H1 (cell line): ENCODE measurements at regions not wholly inside any gene's neighbourhood (a gene's known extent, or its start where the extent isn't known, plus 50 kb on each side); places are given as distances from the start of the nearest gene placed in this dataset.

Experiments
- CTCF ChIA-PET: fragments of 300-600 bp; sonication (Branson Sonifier 250); formaldehyde crosslinking; loops from one replicate; lab custom pipeline; 2021; ENCODE audit not compliant: partially characterized antibody; lab: Charles Lee
- POLR2A ChIA-PET: fragments of 300-600 bp; sonication (Branson Sonifier 250); formaldehyde crosslinking; loops from one replicate; lab custom pipeline; 2021; ENCODE audit warnings: inconsistent platforms; ENCODE audit not compliant: partially characterized antibody; lab: Charles Lee
- DNase-seq, 2 experiments: peaks; one replicate each; pipeline versions ENCODE4 v3.0.0 to v3.0.0-alpha.2; 2010 to 2022; ENCODE audit warnings: low spot score in 2 of 2, low read depth in 1 of 2, mixed read lengths in 1 of 2
- FAIRE-seq: peaks from 2 replicates; lab custom pipeline; 2011; peaks lifted over from hg19 to GRCh38; lab: Jason Lieb, UNC
- H2AFZ ChIP-seq: 2 replicates; pipeline ENCODE4 v1.8.1; 2012; ENCODE audit warnings: low read length, inconsistent platforms
- H2AK5ac ChIP-seq: 2 replicates; pipeline ENCODE4 v1.6.1; 2013; ENCODE audit warnings: low read depth, low read length
- H2BK120ac ChIP-seq: replicated peaks from 2 replicates; pipeline ENCODE3; 2013; ENCODE audit warnings: low read depth, low read length, inconsistent platforms
- H2BK12ac ChIP-seq: 2 replicates; pipeline ENCODE4 v1.6.1; 2013; ENCODE audit warnings: low read depth, low read length
- H2BK15ac ChIP-seq: 2 replicates; pipeline ENCODE4 v1.6.1; 2013; ENCODE audit warnings: low read length
- H2BK20ac ChIP-seq: 2 replicates; pipeline ENCODE4 v1.6.1; 2013; ENCODE audit warnings: low read length
- H2BK5ac ChIP-seq: 2 replicates; pipeline ENCODE4 v1.6.1; 2013; ENCODE audit warnings: low read depth, low read length
- H3K14ac ChIP-seq: 2 replicates; pipeline ENCODE4 v1.6.1; 2013; ENCODE audit warnings: inconsistent platforms; ENCODE audit not compliant: insufficient read length
- H3K18ac ChIP-seq: 2 replicates; pipeline ENCODE4 v1.6.1; 2013; ENCODE audit warnings: low read length; ENCODE audit errors: extremely low read depth
- H3K23ac ChIP-seq: 2 replicates; pipeline ENCODE4 v1.6.1; 2013; ENCODE audit warnings: inconsistent platforms; ENCODE audit not compliant: insufficient read length
- H3K23me2 ChIP-seq: 2 replicates; pipeline ENCODE4 v1.6.1; 2013; ENCODE audit warnings: low read depth, low read length
- H3K27ac ChIP-seq: 2 replicates; pipeline ENCODE4 v1.6.1; 2011; ENCODE audit warnings: low read depth, low read length, inconsistent platforms
- H3K27me3 ChIP-seq, 4 experiments: replicated peaks in 1 of 4; 1 replicate in 1 of 4; 2 replicates in 3 of 4; pipeline versions ENCODE4 v1.6.1 to v1.8.1; 2011 to 2013; ENCODE audit warnings: low read length in 3 of 4, mild to moderate bottlenecking in 3 of 4, inconsistent platforms in 2 of 4, mixed read lengths in 2 of 4, moderate library complexity in 1 of 4; ENCODE audit not compliant: control insufficient read depth in 3 of 4, insufficient read depth in 3 of 4; ENCODE audit errors: extremely low read depth in 1 of 4
- H3K36me3 ChIP-seq, 4 experiments: 2 replicates each; pipeline versions ENCODE4 v1.6.1 to v1.8.1; 2011 to 2013; ENCODE audit warnings: mild to moderate bottlenecking in 4 of 4, low read length in 3 of 4, moderate library complexity in 2 of 4, control low read depth in 1 of 4, inconsistent platforms in 1 of 4; ENCODE audit not compliant: insufficient read depth in 4 of 4, control insufficient read depth in 2 of 4
- H3K4ac ChIP-seq: replicated peaks from 2 replicates; pipeline ENCODE3; 2013; ENCODE audit warnings: low read length, low read depth, mixed read lengths, inconsistent platforms; ENCODE audit not compliant: insufficient read length
- H3K4me1 ChIP-seq, 4 experiments: replicated peaks in 1 of 4; 1 replicate in 1 of 4; 2 replicates in 3 of 4; pipeline versions ENCODE4 v1.6.1 to v1.8.1; 2011 to 2013; ENCODE audit warnings: low read length in 3 of 4, inconsistent platforms in 2 of 4, mixed read lengths in 1 of 4; ENCODE audit not compliant: insufficient read depth in 4 of 4, control insufficient read depth in 3 of 4
- H3K4me2 ChIP-seq, 2 experiments: 2 replicates each; pipeline versions ENCODE4 v1.6.1 to v1.8.1; 2011 to 2013; ENCODE audit warnings: low read depth in 2 of 2, low read length in 2 of 2, control low read depth in 1 of 2, inconsistent platforms in 1 of 2, mild to moderate bottlenecking in 1 of 2; ENCODE audit not compliant: insufficient read depth in 1 of 2
- H3K4me3 ChIP-seq, 4 experiments: fragments of 200-600, 300-600 bp in 1 of 4; sonication (generic), shearing (Covaris generic), sonication (Bioruptor Twin) in 1 of 4; 2 replicates each; pipeline versions ENCODE4 v1.5.1 to v1.8.1; 2011 to 2016; ENCODE audit warnings: low read length in 4 of 4, low read depth in 3 of 4, control low read depth in 2 of 4, inconsistent platforms in 2 of 4, mild to moderate bottlenecking in 2 of 4, mixed read lengths in 1 of 4, moderate library complexity in 1 of 4; ENCODE audit not compliant: insufficient read depth in 2 of 4; ENCODE audit errors: extremely low read depth in 1 of 4
- H3K56ac ChIP-seq: replicated peaks from 2 replicates; pipeline ENCODE3; 2013; ENCODE audit warnings: low read depth, mild to moderate bottlenecking, mixed read lengths, low read length, inconsistent platforms; ENCODE audit not compliant: insufficient read length
- H3K79me1 ChIP-seq: 2 replicates; pipeline ENCODE4 v1.6.1; 2013; ENCODE audit warnings: low read depth, low read length, control low read depth
- H3K79me2 ChIP-seq, 2 experiments: 2 replicates each; pipeline versions ENCODE4 v1.6.1 to v1.8.1; 2012 to 2013; ENCODE audit warnings: low read length in 2 of 2, mild to moderate bottlenecking in 2 of 2, inconsistent platforms in 1 of 2; ENCODE audit not compliant: insufficient read depth in 2 of 2, control insufficient read depth in 1 of 2
- H3K9ac ChIP-seq, 4 experiments: replicated peaks in 1 of 4; 1 replicate in 1 of 4; 2 replicates in 3 of 4; pipeline versions ENCODE4 v1.6.1 to v1.8.1; 2011 to 2013; ENCODE audit warnings: low read depth in 3 of 4, low read length in 3 of 4, control low read depth in 2 of 4, mild to moderate bottlenecking in 2 of 4, moderate library complexity in 2 of 4, inconsistent platforms in 1 of 4; ENCODE audit errors: extremely low read depth in 1 of 4
- H3K9me3 ChIP-seq, 2 experiments: 2 replicates each; pipeline versions ENCODE4 v1.6.1 to v1.8.1; 2012 to 2013; ENCODE audit warnings: mild to moderate bottlenecking in 2 of 2, moderate library complexity in 2 of 2, control low read depth in 1 of 2, inconsistent platforms in 1 of 2, low read depth in 1 of 2, low read length in 1 of 2, mixed read lengths in 1 of 2; ENCODE audit not compliant: insufficient read depth in 2 of 2
- H4K20me1 ChIP-seq, 2 experiments: replicated peaks in 1 of 2; 2 replicates each; pipeline versions ENCODE3 to v1.8.1; 2011 to 2013; ENCODE audit warnings: inconsistent platforms in 2 of 2, low read length in 2 of 2, mild to moderate bottlenecking in 1 of 2; ENCODE audit not compliant: insufficient read depth in 2 of 2, control insufficient read depth in 1 of 2
- H4K5ac ChIP-seq: 2 replicates; pipeline ENCODE4 v1.6.1; 2013; ENCODE audit warnings: low read length, low read depth, mixed read lengths, inconsistent platforms; ENCODE audit not compliant: insufficient read length
- H4K8ac ChIP-seq: 2 replicates; pipeline ENCODE4 v1.8.0; 2013; ENCODE audit warnings: mild to moderate bottlenecking, moderate library complexity, low read length, inconsistent platforms; ENCODE audit not compliant: insufficient read depth; ENCODE audit errors: extremely low read depth
- H4K91ac ChIP-seq: replicated peaks from 2 replicates; pipeline ENCODE3; 2013; ENCODE audit warnings: low read length, mixed read lengths, inconsistent platforms; ENCODE audit not compliant: insufficient read length
- CREB1 ChIP-seq: IDR thresholded peaks from 2 replicates; pipeline ENCODE4 v1.6.1; 2012; ENCODE audit warnings: inconsistent platforms
- EP300 ChIP-seq, 2 experiments: IDR thresholded peaks; 1 replicate in 1 of 2; 2 replicates in 1 of 2; pipeline ENCODE4 v1.6.1; 2011 to 2012; ENCODE audit warnings: low read depth in 2 of 2, low read length in 2 of 2, mild to moderate bottlenecking in 2 of 2, borderline replicate concordance in 1 of 2, inconsistent platforms in 1 of 2, moderate library complexity in 1 of 2
- JUN ChIP-seq: IDR thresholded peaks from 2 replicates; pipeline ENCODE4 v1.6.1; 2011; ENCODE audit warnings: low read depth, mild to moderate bottlenecking, improper control_type of control experiment, low read length
- KDM4A ChIP-seq: IDR thresholded peaks from one replicate; pipeline ENCODE4 v1.7.1; 2012; ENCODE audit warnings: low read depth, mild to moderate bottlenecking, moderate library complexity, low read length, inconsistent platforms; ENCODE audit not compliant: severe bottlenecking
- MAX ChIP-seq: IDR thresholded peaks from 2 replicates; pipeline ENCODE4 v1.6.1; 2012; ENCODE audit warnings: inconsistent platforms
- NANOG ChIP-seq: IDR thresholded peaks from 2 replicates; pipeline ENCODE4 v1.6.1; 2011; ENCODE audit warnings: low read length, low read depth, mild to moderate bottlenecking, inconsistent platforms; ENCODE audit not compliant: insufficient read depth, poor library complexity, severe bottlenecking
- RNF2 ChIP-seq: fragments of 200-900, 300-1000 bp; sonication (generic); IDR thresholded peaks from 2 replicates; pipeline ENCODE4 v1.7.1; 2016; ENCODE audit warnings: borderline replicate concordance, low read depth, mild to moderate bottlenecking, antibody characterized with exemption, low read length; ENCODE audit not compliant: poor library complexity, severe bottlenecking; ENCODE audit errors: missing control alignments
- SIN3A ChIP-seq, 2 experiments: IDR thresholded peaks in 1 of 2; conservative IDR thresholded peaks in 1 of 2; 2 replicates each; pipeline ENCODE4 v1.6.1; 2011 to 2012; ENCODE audit warnings: low read length in 2 of 2, improper control_type of control experiment in 1 of 2, low read depth in 1 of 2, mild to moderate bottlenecking in 1 of 2
- SP2 ChIP-seq: IDR thresholded peaks from 2 replicates; pipeline ENCODE4 v1.6.1; 2012; ENCODE audit warnings: mild to moderate bottlenecking, low read length, inconsistent platforms
- SRF ChIP-seq: IDR thresholded peaks from 2 replicates; pipeline ENCODE4 v1.6.1; 2011; ENCODE audit warnings: mild to moderate bottlenecking, low read depth, low read length, moderate library complexity
- TCF12 ChIP-seq: IDR thresholded peaks from 2 replicates; pipeline ENCODE4 v1.6.1; 2011; ENCODE audit warnings: low read depth, mild to moderate bottlenecking, low read length
- USF2 ChIP-seq: IDR thresholded peaks from 2 replicates; pipeline ENCODE4 v1.6.1; 2011; ENCODE audit warnings: low read length, improper control_type of control experiment
- WGBS, 2 experiments: shearing (Covaris generic) in 1 of 2; methylation state at CpG; one replicate each; pipeline versions ENCODE4 v1.1.6 to v1.1.7; 2013 to 2015; ENCODE audit warnings: low lambda C conversion rate in 2 of 2, mixed read lengths in 2 of 2, inconsistent platforms in 1 of 2, low coverage in 1 of 2, missing lambda C conversion rate in 1 of 2; ENCODE audit not compliant: insufficient replicate concordance in 2 of 2, insufficient coverage in 1 of 2, insufficient read length in 1 of 2; ENCODE audit errors: extremely low coverage in 1 of 2, missing lambda C conversion rate in 1 of 2; 5-methylcytosine and 5-hydroxymethylcytosine counted together

- peaks cover 5 to 13% (median 7%) of the 10 kb centered on the region in 4 experiments for H3K4me1 ChIP-seq
- H3K27ac ChIP-seq: no peak overlapping the region
- no peak for DNase-seq
- no peak overlapping the region; the same call in 1 of the 2 replicates for H3K18ac ChIP-seq
- no peak overlapping the region for H3K4ac ChIP-seq
- H3K56ac ChIP-seq: no peak overlapping the region
- H4K8ac ChIP-seq: no peak overlapping the region; the same call in 1 of the 2 replicates
- H3K4me2 ChIP-seq: no peak overlapping the region
- ChIA-PET CTCF (interaction anchor here (0.7 to 1.5 kb wide), 5 partner anchors 9 to 206 kb away, joined by 3 to 6 read pairs (median 4); no protein-coding TSS in a partner anchor), POLR2A (no interaction called here)
- no peak for FAIRE-seq
- H4K91ac ChIP-seq: no peak overlapping the region
- H3K14ac ChIP-seq: no peak overlapping the region
- 81% methylated on average over 4 of the region's 4 CpGs; no CpG with 5 or more reads in 1 of the 2 experiments for WGBS, 2 experiments
- H3K27me3 ChIP-seq: 0 out of 7 replicates have a peak, but pooled peaks cover 0 to 2% (median 0%) of the 10 kb centered on the region in 4 experiments
- peak overlapping the region; percentile 50; the same call in 1 of the 2 replicates for H2BK12ac ChIP-seq
- peak overlapping the region; percentile 35; the same call in 1 of the 2 replicates for H2BK5ac ChIP-seq
- no peaks in the 10 kb centered on the region for H3K79me2 ChIP-seq
- no peaks in the 10 kb centered on the region for H3K23me2 ChIP-seq
- H2AK5ac ChIP-seq: 0 out of 2 replicates have a peak overlapping the region, but pooled peaks have one; percentile 19
- H4K5ac ChIP-seq: no peak overlapping the region
- no peaks in the 10 kb centered on the region for H3K9me3 ChIP-seq
- peak overlapping the region; percentile 46; the same call in 1 of the 2 replicates for H2BK15ac ChIP-seq
- no peak overlapping the region for H3K23ac ChIP-seq
- 0 out of 2 replicates have a peak overlapping the region, but pooled peaks have one; percentile 72 for H2BK20ac ChIP-seq
- no peak overlapping the region for H2BK120ac ChIP-seq
- no peaks in the 10 kb centered on the region for H3K79me1 ChIP-seq
- H3K36me3 ChIP-seq: no peaks in the 10 kb centered on the region
- no peak overlapping the region for H2AFZ ChIP-seq
- no peak overlapping the region for H3K4me3 ChIP-seq
- H3K9ac ChIP-seq: no peak overlapping the region
- no peaks in the 10 kb centered on the region for H4K20me1 ChIP-seq
- TF ChIP-seq CREB1: no peak
- no peak for TF ChIP-seq JUN
- no peak for TF ChIP-seq KDM4A
- TF ChIP-seq RNF2: no peak
- TF ChIP-seq USF2: no peak
- no peak for TF ChIP-seq MAX
- TF ChIP-seq SRF: no peak
- TF ChIP-seq TCF12: no peak
- TF ChIP-seq EP300 (IDR thresholded peaks at IDR 0.05; ENCODE audit: borderline replicate concordance in 1 of 2, low read depth in 2 of 2, low read length in 2 of 2): no peak
- TF ChIP-seq NANOG: no peak
- no peak for TF ChIP-seq SIN3A (conservative IDR thresholded peaks at IDR 0.05 in 1 of 2, IDR thresholded peaks at IDR 0.05 in 1 of 2; ENCODE audit: low read depth in 1 of 2, low read length in 2 of 2)
- TF ChIP-seq SP2: no peak
Observed at GRCh38 chr9:107627781-107628180, 138.2 kb upstream of the KLF4 start.
